Osteocyte (in vitro differentiated cells): ENCODE measurements at regions not wholly inside any gene's neighbourhood (a gene's known extent, or its start where the extent isn't known, plus 50 kb on each side); places are given as distances from the start of the nearest gene placed in this dataset.

Experiments used
- DNase-seq: peaks from one replicate; pipeline ENCODE4 v3.0.0; 2021; ENCODE audit warnings: mixed read lengths; ENCODE audit not compliant: unreplicated experiment; ENCODE audit errors: extremely low spot score
- H3K27ac Mint-ChIP-seq: one replicate; pipeline ENCODE4 v1.8.0; 2021; ENCODE audit warnings: mild to moderate bottlenecking, mixed read lengths; ENCODE audit not compliant: unreplicated experiment
- H3K27me3 Mint-ChIP-seq: one replicate; pipeline ENCODE4 v1.8.0; 2021; ENCODE audit warnings: mixed read lengths; ENCODE audit not compliant: unreplicated experiment
- H3K36me3 Mint-ChIP-seq: one replicate; pipeline ENCODE4 v1.8.0; 2021; ENCODE audit warnings: mixed read lengths; ENCODE audit not compliant: unreplicated experiment
- H3K4me1 Mint-ChIP-seq: one replicate; pipeline ENCODE4 v1.8.0; 2021; ENCODE audit warnings: mixed read lengths; ENCODE audit not compliant: unreplicated experiment
- H3K4me3 Mint-ChIP-seq: one replicate; pipeline ENCODE4 v1.8.0; 2021; ENCODE audit warnings: mild to moderate bottlenecking, moderate library complexity, mixed read lengths; ENCODE audit not compliant: unreplicated experiment
- H3K9me3 Mint-ChIP-seq: one replicate; pipeline ENCODE4 v1.8.0; 2021; ENCODE audit warnings: mixed read lengths; ENCODE audit not compliant: unreplicated experiment
- TF ChIP-seq, protein P1 (sequence below): fragments of 200-600 bp; sonication (generic); IDR thresholded peaks from 2 replicates; pipeline ENCODE4 v1.5.0; 2021; ENCODE audit warnings: antibody characterized with exemption, mild to moderate bottlenecking, moderate library complexity

DNA sequence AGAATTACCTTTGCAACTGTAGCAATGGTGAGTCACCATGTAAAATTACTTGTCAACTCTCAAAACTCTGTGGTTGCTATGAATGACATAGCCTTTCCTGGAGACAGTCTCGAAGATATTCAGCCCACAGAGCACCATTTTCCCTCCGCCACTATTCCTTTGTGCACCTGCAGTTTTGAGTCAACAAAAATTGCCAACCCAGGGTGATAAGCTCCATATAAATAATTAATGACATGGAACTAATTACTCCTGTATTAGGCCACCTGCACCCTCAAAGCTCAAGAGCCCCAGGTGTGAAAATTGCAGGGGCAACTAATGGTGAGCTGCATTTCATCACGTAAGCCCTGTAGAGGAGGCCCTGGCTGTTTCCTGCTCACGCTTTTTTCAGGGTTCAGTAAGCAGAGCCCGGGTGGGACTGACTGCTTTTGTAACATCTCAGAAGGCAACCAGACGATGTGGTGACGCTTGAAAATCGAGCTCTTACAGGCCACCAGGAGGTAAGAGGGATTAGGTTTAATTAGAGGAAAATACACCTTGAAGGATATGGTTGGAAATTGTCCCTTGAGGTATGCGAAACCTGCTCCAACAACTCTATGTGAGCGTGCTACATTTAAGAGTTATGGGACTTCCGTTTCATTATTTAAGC is 70.8 kb downstream of the BMP2 start:
- Mint-ChIP-seq H3K4me3 (no peak overlapping the region), H3K36me3 (no peaks in the 10 kb centered on the region), H3K27ac (no peak overlapping the region), H3K27me3 (peaks cover 22% of the 10 kb centered on the region), H3K9me3 (no peaks in the 10 kb centered on the region), H3K4me1 (no peaks in the 10 kb centered on the region)
- DNase-seq = no peak
- TF ChIP-seq, protein P1, sequence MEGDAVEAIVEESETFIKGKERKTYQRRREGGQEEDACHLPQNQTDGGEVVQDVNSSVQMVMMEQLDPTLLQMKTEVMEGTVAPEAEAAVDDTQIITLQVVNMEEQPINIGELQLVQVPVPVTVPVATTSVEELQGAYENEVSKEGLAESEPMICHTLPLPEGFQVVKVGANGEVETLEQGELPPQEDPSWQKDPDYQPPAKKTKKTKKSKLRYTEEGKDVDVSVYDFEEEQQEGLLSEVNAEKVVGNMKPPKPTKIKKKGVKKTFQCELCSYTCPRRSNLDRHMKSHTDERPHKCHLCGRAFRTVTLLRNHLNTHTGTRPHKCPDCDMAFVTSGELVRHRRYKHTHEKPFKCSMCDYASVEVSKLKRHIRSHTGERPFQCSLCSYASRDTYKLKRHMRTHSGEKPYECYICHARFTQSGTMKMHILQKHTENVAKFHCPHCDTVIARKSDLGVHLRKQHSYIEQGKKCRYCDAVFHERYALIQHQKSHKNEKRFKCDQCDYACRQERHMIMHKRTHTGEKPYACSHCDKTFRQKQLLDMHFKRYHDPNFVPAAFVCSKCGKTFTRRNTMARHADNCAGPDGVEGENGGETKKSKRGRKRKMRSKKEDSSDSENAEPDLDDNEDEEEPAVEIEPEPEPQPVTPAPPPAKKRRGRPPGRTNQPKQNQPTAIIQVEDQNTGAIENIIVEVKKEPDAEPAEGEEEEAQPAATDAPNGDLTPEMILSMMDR = no peak

DNA sequence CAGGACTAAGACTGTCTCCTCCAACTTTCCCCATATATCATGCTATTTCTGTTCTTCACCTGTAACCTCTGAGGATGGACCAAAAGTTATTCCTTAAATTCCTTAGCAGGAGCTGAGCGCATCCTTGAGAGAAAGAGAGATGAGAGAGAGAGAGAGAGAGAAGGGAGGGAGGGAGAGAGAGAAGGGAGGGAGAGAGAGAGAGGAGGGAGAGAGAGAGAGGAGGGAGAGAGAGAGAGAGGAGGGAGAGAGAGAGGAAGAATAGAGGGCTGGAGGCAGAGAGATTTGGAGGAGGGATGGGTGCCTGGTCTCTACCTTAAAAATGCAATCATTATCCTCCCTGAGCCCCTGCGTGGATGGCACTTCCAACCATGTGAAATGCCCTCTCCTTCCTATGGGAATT is 73.6 kb downstream of the BMP2 start:
- no peaks in the 10 kb centered on the region for H3K36me3 Mint-ChIP-seq
- TF ChIP-seq, protein P1 = no peak
- no peak overlapping the region for H3K4me3 Mint-ChIP-seq
- no peak overlapping the region for H3K27ac Mint-ChIP-seq
- no peaks in the 10 kb centered on the region for H3K4me1 Mint-ChIP-seq
- H3K9me3 Mint-ChIP-seq = no peaks in the 10 kb centered on the region
- peaks cover 14% of the 10 kb centered on the region for H3K27me3 Mint-ChIP-seq
- no peak for DNase-seq

DNA sequence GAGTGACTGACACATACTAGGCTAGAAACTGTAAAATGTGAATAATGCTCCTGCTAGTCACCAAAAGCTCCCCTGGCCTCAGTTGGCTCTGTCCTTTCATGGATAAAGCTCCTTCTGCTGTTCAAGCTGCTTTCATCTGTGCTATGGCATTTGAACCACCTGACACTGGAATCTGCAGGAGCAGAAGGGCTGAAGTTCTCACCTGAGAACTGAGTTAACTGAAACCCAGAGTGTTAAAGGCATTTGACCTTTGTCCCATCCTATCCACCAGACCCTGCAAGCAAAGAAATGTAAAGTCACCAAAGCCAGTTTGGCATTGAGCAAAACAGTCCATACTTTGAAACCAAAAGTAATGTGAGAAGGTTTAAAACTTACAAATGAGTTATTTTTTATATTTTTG is 77.7 kb downstream of the BMP2 start:
- no peaks in the 10 kb centered on the region for H3K4me1 Mint-ChIP-seq
- no peaks in the 10 kb centered on the region for H3K9me3 Mint-ChIP-seq
- H3K27ac Mint-ChIP-seq = no peak overlapping the region
- H3K4me3 Mint-ChIP-seq = no peak overlapping the region
- peaks cover 9% of the 10 kb centered on the region for H3K27me3 Mint-ChIP-seq
- TF ChIP-seq, protein P1 = no peak
- no peak for DNase-seq
- H3K36me3 Mint-ChIP-seq = no peaks in the 10 kb centered on the region

DNA sequence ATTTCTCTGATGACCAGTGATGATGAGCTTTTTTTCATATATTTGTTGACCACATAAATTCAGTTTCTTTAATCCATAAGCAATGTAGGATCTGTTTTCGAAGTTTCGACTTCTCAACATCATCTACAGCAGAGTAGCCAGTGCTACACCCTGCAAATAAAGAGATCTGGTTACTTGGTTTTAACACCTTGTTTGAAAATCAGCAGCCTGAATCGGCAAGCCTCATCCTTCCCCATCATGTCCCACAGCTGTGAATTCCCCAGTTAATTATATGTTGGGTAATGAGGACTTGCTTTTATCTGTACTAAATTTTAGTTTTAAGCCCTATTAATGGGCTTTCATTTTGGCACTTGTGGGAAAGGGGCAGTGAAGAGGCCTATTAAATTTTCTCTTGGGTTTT is 80.6 kb downstream of the BMP2 start:
- no peaks in the 10 kb centered on the region for H3K9me3 Mint-ChIP-seq

DNA sequence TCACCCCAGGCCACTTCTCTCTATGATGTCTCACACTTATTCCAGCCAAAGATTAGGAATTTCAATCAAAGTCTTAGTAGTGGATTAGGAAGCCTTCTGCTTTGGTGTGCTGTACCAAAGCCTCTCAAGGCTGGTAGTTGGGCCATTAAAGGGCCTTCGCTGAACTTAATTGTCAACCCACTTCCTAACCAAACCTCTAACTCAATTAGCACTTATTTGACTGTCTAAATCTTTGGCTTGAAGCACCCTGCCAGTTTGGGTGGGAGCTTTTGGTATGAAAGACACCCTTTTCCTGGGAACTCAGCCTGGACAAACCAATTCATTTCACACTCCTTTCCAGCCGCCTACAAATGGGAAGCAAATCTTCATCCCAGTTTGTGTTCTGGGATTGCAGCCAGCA is 81.5 kb downstream of the BMP2 start:
- no peak for DNase-seq
- no peaks in the 10 kb centered on the region for H3K27me3 Mint-ChIP-seq
- no peak overlapping the region for H3K4me3 Mint-ChIP-seq
- H3K9me3 Mint-ChIP-seq = no peaks in the 10 kb centered on the region
- no peak overlapping the region for H3K27ac Mint-ChIP-seq
- H3K4me1 Mint-ChIP-seq = no peaks in the 10 kb centered on the region
- TF ChIP-seq, protein P1 = no peak
- no peaks in the 10 kb centered on the region for H3K36me3 Mint-ChIP-seq

More for the DNA sequence above, 80.6 kb downstream of the BMP2 start:
- Mint-ChIP-seq H3K27ac (no peak overlapping the region), H3K4me3 (no peak overlapping the region), H3K27me3 (no peaks in the 10 kb centered on the region), H3K4me1 (no peaks in the 10 kb centered on the region), H3K36me3 (no peaks in the 10 kb centered on the region)
- TF ChIP-seq, protein P1 = no peak
- no peak for DNase-seq
